ENCODE measurements at regions not wholly inside any gene's neighbourhood (a gene's known extent, or its start where the extent isn't known, plus 50 kb on each side); places are given as distances from the start of the nearest gene placed in this dataset.
"Not testable (repeated sequence)": the region's sequence is repeated elsewhere in the genome, so short reads cannot be mapped to it uniquely, and the experiment has no call there.

DNA sequence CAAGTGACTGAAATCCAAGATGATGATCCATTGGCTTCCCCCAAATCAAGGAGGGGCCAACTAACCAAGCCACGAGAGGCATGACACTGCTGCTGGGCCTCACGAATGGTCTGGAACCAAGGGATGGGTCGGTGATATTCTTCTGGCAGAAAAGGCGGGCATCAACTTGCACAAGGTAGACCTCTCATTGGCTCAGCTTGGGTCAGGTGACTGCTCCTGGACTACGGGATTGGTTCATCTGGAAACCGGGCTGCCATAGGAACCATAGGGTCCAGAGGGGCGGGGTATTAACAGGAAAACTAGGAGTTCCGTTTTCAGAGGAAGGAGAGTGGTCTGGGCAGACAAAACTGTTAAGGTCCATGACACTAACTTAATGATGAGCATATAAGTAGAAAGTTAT lies 100.9 kb downstream of the TFAP2C start:
- no peak for DNase-seq

DNA sequence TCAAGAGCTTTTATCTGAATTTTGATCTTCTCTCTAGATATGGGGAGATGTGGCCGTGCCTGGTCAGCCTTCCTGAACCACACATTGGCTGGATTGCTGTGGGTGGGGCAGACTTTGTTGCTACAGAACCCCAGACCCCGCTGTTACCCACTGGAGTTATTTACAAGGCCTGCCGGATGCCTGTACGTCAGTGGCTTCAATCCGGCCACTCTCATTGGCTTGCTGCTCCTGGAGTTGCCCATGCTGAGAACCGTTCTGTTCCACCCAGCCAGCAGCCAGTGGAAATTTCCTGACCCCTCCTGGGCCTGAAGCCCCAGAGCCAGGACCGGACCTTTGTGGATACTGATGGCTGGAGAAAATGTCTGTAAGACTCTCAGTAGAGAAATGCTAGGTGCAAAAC lies 101.9 kb downstream of the TFAP2C start:
- DNase-seq: no peak

DNA sequence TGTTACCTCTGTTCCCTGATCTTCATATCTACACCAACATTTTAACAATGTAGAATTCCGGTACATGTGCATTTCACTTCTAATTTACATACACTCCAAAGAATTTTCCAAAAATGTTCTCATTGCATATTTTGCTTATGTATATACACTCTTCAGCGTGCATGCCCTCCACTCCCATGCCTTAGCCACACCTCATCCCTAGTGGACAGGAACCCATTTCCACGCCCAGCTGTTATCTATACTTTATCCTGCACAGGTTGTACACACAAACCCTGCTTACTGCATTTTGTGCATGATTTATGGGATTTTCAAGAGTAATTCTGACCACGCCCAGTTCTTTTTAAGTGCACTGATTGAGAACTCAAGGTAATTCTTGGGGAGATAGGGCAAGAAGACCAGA lies 102.4 kb downstream of the TFAP2C start:
- no peak for DNase-seq

DNA sequence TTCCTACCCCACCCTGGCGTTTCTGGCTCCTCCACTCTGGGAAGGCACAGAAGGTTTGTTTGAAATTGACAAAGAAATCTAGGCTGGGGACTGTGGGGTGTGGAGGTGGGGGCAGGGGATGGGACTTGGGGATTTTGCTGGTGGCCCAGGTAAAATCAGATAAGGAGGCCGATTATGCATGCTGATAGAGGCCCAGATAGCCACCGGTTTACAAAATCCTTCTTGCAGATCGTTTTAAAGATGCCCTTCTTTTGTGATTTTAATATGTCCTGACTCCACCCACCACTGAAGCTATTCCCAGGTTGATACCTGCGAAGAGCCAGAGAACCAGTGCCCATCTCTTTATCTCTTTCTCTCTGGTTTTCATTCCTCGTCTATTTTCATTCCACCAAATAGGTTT lies 104.9 kb downstream of the TFAP2C start:
- DNase-seq: no peak

DNA sequence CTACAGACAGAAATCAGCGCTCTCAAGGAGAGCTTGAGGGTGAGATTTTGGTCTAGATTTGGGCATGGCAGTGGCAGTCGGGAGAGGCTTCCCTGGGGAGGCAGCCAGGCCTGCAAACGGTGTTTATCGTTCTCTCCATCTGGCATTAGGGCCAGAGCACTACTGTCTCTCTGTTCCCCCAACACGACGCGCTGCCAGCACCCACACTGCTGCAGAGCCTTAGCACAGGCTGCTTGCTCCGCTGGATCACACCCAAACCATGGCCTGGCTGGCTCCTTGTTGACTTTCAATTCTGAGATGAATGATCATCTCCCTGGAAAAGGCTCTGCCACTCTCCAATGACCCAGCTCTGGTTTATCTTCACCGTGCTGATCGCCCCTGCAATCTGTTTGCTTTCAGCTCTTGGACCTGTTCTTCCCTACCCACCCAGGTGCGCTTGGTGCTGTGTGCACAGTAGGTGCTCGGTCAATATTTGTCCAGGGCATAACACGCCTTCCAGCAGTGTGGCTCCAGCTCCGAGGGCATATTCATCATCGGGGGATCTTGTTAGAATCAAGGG lies 106.1 kb downstream of the TFAP2C start:
- DNase-seq: no peak

DNA sequence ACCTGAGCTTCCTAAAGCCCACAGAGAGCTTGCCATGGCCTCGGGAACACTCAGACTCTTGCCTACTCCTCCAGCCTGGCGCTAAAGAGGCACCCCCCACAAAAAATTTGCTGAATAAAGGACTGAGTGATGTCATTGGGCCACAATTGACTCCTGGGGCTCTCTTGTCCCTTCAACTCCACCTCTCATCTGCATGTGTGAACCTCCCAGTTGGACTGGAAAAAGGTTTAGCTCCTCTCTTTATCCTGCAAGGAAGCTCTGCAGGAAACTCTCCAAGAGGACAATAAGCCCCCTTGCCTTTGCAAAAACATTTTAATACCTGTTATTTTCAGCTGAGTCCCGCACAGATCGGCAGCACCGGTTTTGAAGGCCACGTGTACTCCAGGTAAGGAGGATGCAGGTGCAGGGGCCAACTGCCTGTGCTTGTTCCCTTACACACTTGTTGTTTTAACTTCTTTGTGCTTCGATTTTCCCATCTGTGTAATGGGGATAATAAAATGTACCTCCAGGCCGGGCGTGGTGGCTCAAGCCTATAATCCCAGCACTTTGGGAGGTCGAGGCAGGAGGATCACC lies 107.3 kb downstream of the TFAP2C start:
- DNase-seq: no peak

DNA sequence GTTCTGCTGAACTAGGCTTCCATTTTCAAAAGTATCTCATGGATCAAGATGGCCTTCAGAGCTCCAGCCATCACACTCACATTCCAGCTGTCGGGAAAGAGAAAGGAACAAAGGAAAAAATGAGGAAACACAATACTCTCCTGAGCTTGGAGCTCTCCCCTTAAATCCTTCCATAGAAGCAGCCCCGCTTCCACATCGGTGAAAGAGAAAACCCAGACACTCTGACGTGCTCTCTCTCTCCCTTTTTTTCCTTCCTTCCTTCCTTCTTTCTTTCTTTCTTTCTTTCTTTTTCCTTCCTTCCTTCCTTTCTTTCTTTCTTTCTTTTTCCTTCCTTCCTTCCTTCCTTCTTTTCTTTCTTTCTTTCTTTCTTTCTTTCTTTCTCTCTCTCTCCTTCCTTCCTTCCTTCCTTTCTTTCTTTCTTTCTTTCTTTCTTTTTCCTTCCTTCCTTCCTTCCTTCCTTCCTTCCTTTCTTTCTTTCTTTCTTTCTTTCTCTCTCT lies 115.3 kb downstream of the TFAP2C start:
- DNase-seq: not testable (repeated sequence)

DNA sequence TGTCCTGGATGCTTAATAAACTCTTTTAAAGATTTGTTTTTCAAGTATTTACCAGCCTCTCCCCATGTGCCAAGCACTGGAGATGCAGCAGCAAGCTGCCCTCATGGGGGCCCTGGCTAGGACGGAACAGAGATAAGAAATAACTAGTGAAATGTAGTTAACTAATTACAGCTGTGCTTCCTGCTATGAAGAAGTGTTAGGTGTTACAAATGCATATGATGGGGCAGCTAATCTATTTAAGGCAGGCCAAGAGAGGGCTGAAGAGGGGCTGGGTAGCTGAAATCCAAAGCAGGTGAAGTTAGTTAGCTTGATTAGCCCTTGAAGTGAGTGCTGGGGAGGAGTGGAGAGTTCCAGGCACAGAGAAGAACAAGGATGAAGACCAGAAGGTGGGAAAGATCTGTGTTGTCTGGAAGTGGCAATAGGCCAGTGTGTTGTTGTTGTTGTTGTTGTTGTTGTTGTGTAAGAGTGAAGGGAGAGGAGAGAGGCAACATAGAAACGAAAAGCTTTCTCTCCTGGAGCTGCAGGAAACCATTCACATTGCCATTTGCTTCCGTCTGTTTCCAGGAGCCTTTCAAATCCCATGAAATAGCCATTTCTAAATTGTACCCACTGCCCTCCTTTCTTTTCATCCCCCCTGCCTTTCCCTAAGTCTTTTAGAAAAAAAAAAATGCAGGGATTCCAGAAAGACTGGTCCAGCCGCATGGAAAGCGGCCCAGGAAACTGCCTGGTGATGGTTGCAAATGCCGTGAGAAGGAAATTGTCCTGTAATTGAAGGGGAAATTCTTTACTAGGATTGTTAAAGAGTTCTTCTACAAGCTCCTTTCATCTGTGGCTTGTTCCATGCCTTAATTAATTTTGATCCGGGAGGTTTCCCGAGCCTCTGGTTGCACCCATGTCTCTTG lies 119.6 kb downstream of the TFAP2C start:
- no peak for DNase-seq

DNA sequence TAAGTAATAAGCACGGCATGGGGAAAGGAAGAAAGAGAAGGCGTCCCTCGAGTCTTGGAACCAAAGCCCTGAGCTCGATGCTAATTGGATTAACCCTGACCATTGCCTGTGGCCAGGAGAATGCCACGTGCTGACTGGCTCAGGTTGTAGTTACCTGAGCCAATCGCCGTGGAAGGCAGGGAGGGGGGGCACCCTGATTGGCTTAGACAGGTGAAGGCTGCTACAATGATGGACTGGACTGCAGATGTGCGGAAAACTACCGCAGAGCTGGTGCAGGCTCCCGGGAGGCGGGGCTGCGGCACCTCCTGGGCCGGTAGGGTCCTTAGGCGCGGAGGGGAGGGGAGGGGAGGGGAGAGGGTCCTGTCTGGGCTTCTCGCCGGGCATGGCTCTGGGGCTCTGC lies 121.3 kb downstream of the TFAP2C start:
- no peak for DNase-seq

DNA sequence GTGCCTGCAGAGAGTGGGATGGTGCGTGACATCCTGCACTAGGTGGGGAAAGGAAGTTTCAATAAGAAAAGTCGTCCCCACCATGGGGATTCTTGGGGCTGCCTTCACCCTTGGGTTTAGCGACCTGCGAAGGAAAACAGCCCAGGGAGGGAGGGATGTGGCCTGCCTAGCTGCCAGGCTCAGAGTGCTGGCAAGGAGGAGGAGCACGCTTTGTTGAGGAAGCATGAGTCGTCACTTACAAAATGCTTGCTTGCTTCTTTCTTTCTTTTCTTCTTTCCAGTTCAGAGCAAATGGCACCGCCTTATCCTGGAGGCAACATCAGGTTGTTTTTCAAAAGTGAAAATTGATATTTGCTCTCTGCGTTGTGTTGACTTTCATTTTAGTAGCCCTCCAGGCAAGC lies 123.2 kb downstream of the TFAP2C start:
- no peak for DNase-seq

DNA sequence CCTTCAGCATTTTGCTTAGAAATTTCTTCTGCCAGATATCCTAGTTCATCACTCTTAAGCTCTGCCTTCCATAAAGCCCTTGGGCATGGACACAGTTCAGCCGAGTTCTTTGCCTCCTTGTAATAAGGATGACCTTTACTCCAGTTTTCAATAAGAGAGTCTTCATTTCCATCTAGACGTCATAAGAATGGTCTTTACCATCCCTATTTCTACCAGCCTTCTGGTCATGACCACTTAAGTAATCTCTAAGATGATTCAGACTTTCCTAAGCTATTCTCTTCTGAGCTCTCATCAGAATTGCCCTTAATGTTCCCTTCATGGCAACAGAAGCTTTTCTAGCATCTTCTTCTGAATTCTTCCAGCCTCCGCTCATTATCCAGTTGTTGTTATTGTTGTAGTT lies 126.1 kb downstream of the TFAP2C start:
- no peak for DNase-seq

DNA sequence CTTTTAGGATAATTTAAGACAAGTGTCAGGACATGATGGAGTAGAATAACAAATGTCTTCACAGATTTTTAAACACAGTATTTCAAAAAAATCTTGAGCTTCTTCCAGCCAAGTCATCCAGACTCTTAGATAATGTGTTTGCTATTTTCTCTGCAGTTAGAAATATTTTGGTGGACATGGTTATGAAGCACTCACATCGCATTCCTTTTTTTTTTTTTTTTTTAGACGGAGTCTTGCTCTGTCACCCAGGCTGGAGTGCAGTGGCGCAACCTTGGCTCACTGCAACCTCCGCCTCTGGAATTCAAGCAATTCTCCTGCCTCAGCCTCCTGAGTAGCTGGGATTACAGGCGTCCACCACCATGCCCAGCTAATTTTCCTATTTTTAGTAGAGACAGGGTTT lies 127.6 kb downstream of the TFAP2C start:
- not testable (repeated sequence) for DNase-seq

DNA sequence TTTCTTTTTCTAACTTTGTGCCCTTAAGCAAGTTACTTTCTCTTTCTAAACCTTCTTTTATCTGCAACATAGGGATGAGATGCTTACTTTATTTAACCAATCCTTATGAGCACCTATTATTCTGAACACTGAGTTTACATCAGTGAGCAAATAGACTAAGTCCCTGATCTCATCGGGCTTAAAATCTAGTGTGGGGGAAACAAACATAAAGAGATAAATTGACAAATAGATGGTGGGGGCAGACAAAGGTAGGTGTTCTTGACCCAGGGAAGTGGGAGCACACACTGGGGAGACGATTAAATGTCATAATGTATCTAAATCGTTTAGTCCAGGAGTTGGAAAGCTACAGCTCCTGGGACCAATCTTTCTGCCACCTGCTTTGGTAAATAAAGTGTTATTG lies 129.6 kb downstream of the TFAP2C start:
- DNase-seq: no peak

DNA sequence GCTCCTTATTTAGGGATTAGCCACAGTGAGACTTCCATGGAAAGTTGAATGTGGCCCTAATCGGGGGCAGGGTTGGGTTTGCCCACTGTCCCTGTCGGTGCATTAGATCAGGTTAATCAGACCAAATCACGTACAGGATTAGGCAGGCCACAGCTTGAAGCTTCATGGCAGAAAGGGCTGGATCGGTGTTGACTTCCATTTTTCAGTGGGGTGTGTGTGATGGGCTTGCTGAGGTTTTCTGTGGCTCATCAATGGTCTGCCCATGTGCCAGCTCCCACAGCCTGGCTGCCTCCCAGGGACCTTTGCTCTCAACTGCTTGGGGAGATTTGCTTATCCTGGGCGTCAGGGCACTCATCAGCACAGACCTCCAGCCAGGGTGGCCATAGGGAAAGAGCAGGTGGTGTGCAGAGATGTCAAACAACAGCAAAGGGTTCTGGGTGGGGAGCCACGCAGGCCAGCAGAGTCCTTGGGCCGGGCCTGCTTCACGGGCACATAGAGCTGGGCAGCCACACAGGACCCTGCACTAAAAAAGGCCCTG lies 130.7 kb downstream of the TFAP2C start:
- DNase-seq: no peak

DNA sequence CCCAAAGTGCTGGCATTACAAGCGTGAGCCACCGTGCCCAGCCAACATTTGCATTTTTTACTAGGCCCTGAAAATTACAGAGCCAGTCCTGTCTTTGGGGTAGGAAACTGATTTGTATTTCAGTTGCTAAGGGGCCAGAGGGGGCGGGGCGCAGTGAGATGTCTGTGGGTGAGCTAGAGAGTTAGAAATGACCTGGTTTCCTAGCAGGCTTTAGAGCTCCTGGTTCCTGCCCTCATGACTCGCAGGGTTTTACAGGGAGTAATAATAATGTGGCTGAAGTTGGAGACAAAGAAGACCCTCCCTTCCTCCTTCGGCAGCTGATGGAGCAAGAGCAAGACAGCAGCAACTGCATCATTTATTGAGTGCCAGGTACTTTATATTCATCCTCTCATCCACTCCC lies 131.5 kb downstream of the TFAP2C start:
- no peak for DNase-seq

DNA sequence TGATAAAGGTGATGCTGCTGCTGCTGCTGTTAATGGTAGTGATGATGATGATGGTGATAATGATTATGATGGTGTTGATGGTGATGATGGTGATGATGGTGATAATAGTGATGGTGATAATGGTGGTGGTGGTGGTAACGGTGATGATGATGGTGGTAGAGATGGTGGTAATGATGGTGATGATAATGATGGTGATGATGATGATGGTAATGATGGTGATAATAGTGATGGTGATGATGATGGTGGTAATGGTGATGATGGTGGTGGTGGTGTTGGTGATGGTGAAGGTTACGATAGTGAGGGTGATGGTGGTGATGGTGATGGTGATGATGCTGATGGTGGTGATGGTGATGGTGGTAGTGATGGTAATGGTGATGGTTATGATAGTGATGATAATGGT lies 132.3 kb downstream of the TFAP2C start:
- no peak for DNase-seq

DNA sequence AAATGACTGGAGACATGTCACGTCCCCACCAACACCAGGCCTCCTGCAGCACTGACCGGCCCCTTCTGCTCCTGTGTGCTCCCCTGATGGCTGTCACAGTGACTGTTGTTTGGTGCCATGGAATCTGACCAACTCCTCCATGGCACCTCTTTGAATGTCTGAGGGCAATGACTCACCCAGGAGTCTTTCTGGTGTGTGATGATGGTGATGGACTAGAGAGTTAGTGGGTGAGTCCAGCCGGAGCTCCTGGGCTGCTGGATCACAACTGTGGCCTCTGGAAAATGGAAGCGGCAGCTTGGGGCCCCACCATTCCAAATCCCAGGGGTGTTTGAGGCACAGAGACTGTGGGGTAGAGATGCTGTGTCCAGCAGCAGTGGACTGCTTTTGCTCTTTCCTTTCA lies 133.3 kb downstream of the TFAP2C start:
- no peak for DNase-seq

DNA sequence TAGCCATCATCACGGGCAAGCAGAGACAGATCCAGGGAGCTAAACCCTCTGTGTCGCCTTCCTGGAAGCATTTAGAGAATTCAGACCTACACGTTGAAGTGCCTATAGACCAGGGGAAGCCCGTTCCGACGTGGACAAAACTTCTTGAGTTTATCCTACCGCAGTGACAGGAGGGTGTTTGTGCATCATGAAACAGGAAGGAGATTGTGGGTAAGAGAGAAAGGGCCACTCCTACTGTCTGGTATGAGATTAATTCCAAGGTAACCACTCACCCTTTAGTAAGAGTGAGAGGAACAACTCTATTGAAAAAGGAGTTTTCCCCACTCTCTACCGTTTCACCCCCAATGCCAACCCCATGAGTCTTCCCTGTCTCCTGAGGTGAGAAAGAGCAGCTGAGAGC lies 133.7 kb downstream of the TFAP2C start:
- no peak for DNase-seq

DNA sequence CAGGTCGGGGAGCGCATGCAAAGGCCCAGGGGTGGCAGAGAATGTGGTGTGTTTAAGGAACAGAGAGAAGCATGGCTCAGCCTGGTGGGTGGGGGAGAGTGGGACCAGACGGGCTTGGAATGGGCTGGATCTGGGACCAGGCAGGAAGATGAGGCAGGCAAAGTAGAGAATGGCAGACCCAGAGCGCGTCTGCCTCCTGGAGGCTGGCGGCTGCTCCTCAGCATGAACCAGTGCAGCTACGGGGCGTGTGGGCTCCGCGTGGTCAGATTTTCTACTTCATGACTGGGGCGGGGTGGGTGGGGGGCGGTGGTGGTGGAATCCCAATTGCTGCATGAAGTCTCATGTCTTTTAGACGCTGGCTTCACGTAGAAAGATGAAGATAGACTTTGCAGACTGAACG lies 135.6 kb downstream of the TFAP2C start:
- DNase-seq: no peak

DNA sequence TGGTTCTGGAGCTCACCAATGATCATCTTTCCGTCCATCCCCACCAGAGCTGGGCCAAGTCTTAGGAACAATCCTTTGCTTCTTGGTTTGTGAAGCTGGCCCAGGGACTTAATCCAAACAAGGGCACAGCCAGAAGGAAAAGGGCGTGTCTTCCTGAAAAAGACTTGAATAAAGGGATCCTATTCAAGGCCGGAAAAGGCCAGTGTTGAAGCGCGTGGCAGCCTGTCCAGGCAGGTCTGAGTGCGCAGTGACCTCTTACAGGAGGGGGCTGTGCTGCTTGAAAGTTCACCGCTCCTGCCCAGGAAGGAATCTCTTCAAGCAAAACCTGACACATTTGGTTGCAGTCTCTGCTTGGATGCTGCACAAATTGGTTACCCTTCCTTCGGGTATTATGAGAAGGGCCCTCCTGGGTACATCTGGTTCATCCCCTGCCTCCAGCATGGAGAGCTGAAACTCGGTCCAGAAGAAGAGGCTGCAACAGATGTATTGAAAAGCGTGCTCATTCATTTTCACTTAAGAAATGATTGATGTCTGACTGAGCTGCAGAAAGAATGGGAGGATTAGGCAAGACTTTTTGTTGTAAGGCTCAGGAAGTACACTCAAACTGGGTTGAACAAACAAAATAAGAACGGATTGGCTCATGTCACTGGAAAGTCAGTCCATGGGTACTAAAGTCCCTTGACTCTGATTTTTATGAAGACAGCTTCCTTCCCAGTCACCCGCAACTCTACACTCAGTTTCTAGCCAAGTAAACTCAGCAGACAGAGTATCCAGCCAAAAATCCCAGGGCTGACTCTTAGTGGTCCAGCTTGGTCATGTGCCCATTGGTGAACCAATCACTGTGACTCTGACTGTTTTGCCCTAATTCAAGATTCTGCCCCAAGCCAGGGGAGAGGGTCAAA lies 136.3 kb downstream of the TFAP2C start:
- no peak for DNase-seq

DNA sequence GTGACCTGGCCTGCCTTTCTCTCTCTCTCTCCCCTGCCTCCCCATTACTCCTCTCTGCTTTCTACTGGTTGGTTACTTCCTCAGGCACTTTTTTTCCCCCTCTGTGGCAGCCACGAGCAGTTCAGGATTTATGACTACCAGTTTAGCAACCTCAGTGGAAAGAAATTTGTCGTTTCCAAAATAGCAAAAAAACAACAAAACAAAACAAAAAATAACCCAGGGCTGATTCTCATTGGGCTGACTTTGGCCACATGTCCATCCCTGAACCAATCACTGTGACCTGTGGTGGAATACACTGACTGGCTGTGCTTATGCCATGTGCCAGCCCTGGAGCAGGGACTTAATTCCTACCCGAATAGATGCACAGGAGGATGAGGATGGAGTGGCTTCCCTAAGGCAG lies 137.4 kb downstream of the TFAP2C start:
- no peak for DNase-seq

DNA sequence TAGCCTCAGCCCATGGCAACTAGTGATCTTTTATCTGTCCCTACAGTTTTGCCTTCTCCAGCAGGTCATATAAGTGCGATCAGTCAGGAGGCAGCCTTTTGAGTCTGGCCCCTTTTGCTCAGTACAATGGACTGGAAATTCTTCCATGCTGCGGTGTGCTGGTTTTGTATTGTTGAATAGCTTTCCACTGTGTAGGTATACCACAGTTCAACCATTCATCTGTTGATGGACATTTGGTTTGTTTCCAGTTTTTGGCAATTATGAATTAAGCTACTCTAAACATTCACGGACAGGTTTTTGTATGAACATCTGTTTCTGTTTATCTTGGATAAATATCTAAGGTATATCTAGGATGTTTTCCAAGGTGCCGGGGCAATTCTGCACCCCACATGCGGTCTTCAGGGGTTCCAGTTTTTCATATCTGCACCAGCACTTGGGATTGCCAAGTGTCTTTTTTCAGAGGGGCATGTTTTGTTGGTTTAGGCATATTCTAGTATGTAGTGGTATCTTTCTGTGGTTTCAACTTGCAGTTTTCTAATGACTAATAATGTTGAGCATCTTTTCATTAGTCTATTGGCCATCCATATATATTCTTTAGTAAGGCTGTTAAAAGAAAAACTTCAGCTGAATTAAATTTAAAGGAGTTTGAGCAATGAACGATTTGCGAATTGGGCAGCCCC lies 141.0 kb downstream of the TFAP2C start:
- DNase-seq: no peak
